Fibroblast of villous mesenchyme (primary cell): ENCODE measurements at regions not wholly inside any gene's neighbourhood (a gene's known extent, or its start where the extent isn't known, plus 50 kb on each side); places are given as distances from the start of the nearest gene placed in this dataset.

Experiments used
- DNase-seq: peaks from one replicate; pipeline ENCODE4 v3.0.0-alpha.2; 2010; ENCODE audit warnings: low read depth
- H3K4me3 ChIP-seq: 2 replicates; pipeline ENCODE4 v1.5.1; 2011; ENCODE audit warnings: low read depth, mild to moderate bottlenecking, low read length
- CTCF ChIP-seq: IDR thresholded peaks from 2 replicates; pipeline ENCODE4 v1.5.1; 2012; ENCODE audit warnings: low read depth, mild to moderate bottlenecking, low read length; ENCODE audit not compliant: insufficient read depth

GRCh38 chr2:138329162-138329561 is 172.4 kb upstream of the SPOPL start:
- no peak overlapping the region for H3K4me3 ChIP-seq
- no peak for DNase-seq
- no peak for TF ChIP-seq CTCF

DNA sequence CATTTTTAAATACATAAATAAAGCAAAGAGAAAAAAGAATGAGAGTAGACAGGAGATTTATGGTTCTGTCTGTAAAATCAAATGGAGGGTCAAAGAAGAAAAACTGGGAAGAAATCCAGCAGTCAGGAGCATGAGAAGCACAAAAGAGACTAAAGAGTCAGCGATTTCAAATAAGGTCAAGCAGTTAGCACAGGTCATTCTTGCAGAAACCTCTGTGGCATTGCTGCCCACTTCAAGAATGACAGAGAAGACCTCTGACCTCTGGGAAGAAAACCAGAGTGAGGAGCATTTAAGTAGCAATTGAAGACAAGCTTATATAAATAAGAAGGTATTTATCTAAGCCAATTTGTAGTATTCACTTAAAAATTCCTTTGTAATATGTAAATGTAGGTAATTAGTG is 172.0 kb upstream of the SPOPL start:
- no peak for DNase-seq
- no peak for TF ChIP-seq CTCF

GRCh38 chr2:138333121-138333520 is 168.4 kb upstream of the SPOPL start:
- no peak for TF ChIP-seq CTCF
- no peak for DNase-seq
- H3K4me3 ChIP-seq: no peak overlapping the region

More for the DNA sequence above, 172.0 kb upstream of the SPOPL start:
- no peak overlapping the region for H3K4me3 ChIP-seq

DNA sequence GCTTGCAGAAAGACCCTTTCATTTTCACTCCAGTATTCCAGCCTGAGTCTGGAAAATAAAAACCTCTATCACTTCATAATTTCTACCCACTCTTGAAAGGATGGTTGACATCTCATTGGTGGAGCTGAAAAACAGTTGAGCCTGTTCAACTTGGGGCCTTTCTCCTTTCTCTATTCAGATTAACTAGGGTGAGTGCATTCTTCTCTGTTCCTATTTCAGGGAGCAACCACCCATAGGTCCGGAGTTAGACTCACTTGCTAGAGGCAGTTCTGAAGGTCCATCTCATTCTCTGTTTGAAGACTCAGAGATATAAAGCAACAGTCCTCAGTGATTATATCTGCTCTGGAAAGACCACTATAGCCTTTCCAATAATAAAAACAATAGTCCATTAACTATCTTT is 167.9 kb upstream of the SPOPL start:
- no peak overlapping the region for H3K4me3 ChIP-seq
- no peak for TF ChIP-seq CTCF
- DNase-seq: no peak

DNA sequence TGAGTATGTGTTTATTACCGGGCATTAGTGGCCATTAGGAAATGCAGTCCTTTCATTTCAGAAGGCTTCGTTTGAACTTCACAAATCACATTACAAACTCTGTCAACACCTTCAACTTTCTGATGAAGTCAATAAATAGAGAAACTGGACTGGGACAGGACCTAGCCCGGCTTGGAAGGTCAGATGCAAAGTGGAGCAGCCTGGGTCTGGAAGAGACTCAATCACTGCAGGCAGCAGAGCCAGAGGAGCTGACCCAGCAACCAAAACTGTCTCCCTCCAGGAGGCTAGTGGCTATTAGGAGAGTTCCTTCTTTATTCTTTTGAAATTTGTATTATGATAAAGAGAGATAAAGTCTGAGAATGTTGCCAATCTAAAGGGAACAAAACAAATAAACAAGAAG is 167.2 kb upstream of the SPOPL start:
- TF ChIP-seq CTCF: no peak
- DNase-seq: no peak
- no peak overlapping the region for H3K4me3 ChIP-seq

DNA sequence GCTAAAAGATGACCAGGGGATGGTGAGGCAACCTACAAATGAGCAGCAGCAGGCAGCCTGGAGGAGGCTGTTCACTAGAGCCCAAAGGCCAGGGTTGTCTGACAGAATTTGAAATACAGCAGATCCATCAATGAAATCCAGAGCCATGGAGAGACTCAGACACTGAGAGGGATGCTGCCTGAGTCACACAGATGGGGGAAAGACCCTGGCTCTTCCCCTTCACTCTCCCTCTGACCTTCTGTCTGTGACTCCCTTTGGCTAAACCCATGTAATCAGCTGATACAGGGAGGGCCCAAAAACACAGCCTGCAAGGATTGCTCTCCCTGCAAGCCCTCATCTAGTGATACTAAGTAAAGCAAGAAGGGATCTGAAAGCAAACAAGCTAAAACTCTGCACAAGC is 166.5 kb upstream of the SPOPL start:
- no peak overlapping the region for H3K4me3 ChIP-seq
- peak; percentile 28 for DNase-seq

More for the DNA sequence above, 166.5 kb upstream of the SPOPL start:
- no peak for TF ChIP-seq CTCF
